AG04450 (cell line): ENCODE measurements at regions not wholly inside any gene's neighbourhood (a gene's known extent, or its start where the extent isn't known, plus 50 kb on each side); places are given as distances from the start of the nearest gene placed in this dataset.

Source experiments
- CTCF ChIA-PET: fragments of 300-600, 350-600 bp; formaldehyde crosslinking; extraction: SDS; loops from one replicate; lab custom pipeline; 2022; ENCODE audit warnings: antibody characterized with exemption, inconsistent platforms; lab: Charles Lee
- POLR2A ChIA-PET: fragments of 350-600 bp; formaldehyde crosslinking; extraction: SDS; loops from one replicate; lab custom pipeline; 2021; ENCODE audit warnings: antibody characterized with exemption, inconsistent platforms; lab: Yijun Ruan, JAX
- DNase-seq: peaks from one replicate; pipeline ENCODE4 v3.0.0-alpha.2; 2011; ENCODE audit warnings: low read depth, low spot score
- H3K27ac ChIP-seq: one replicate; pipeline ENCODE4 v1.5.1; 2012; ENCODE audit warnings: low read depth, low read length, control low read depth
- H3K27me3 ChIP-seq: one replicate; pipeline ENCODE4 v1.6.0; 2012; ENCODE audit warnings: low read length; ENCODE audit not compliant: control insufficient read depth, insufficient read depth
- H3K4me3 ChIP-seq: 2 replicates; pipeline ENCODE4 v1.5.1; 2011; ENCODE audit warnings: mild to moderate bottlenecking, low read depth, low read length, control low read depth
- H3K9me3 ChIP-seq: 2 replicates; pipeline ENCODE4 v1.5.1; 2012; ENCODE audit warnings: low read length; ENCODE audit not compliant: control insufficient read depth, insufficient read depth
- CTCF ChIP-seq: IDR thresholded peaks from 2 replicates; pipeline ENCODE4 v1.5.1; 2011; ENCODE audit warnings: low read depth, low read length, control low read depth, inconsistent platforms

DNA sequence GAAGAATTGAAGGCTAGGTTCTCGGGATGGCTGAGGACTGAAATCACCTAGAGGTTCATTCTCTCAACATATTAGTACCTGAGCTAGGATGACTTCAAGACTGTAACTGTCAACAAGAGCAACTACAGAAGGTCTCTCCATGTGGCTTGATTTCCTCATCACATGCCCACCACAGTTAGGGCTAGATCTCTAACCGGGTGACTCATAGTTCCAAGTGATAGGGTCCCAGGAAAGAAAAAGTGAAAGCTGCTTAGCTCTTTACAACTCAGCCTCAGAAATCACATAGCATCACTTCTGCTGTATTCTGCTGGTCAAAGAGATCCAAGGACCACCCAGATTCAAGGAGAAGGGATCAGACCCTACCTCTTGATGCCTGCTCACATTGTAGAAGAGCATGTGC, 165.4 kb upstream of the AGTR1 start:
- no peaks in the 10 kb centered on the region for H3K27me3 ChIP-seq
- no peak overlapping the region for H3K27ac ChIP-seq
- DNase-seq = no peak
- H3K4me3 ChIP-seq = no peak overlapping the region
- POLR2A ChIA-PET = no interaction called here
- CTCF ChIA-PET = no interaction called here
- TF ChIP-seq CTCF = no peak
- no peaks in the 10 kb centered on the region for H3K9me3 ChIP-seq

DNA sequence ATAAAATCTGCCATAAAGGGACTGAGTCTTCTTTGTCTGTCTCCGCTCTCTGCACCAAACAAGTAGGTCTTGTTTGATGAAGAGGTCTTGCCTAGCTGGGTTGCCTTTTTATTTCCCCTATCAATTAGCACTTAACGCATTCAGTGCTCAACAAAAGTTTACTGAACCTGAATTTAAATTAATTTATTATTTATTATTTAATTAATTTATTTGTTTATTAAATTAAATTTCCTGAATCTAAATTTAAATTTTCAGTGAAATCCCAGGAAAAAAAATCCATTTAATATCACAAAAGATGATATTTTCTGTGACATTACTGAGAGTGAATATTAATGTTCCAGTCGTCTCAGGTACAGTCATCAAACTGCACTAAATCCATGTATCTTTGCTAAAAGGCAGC, 164.9 kb upstream of the AGTR1 start:
- ChIA-PET POLR2A (no interaction called here), CTCF (no interaction called here)
- Histone ChIP-seq H3K4me3 (no peak overlapping the region), H3K27me3 (no peaks in the 10 kb centered on the region), H3K9me3 (no peaks in the 10 kb centered on the region), H3K27ac (no peak overlapping the region)
- DNase-seq = no peak
- TF ChIP-seq CTCF = no peak

DNA sequence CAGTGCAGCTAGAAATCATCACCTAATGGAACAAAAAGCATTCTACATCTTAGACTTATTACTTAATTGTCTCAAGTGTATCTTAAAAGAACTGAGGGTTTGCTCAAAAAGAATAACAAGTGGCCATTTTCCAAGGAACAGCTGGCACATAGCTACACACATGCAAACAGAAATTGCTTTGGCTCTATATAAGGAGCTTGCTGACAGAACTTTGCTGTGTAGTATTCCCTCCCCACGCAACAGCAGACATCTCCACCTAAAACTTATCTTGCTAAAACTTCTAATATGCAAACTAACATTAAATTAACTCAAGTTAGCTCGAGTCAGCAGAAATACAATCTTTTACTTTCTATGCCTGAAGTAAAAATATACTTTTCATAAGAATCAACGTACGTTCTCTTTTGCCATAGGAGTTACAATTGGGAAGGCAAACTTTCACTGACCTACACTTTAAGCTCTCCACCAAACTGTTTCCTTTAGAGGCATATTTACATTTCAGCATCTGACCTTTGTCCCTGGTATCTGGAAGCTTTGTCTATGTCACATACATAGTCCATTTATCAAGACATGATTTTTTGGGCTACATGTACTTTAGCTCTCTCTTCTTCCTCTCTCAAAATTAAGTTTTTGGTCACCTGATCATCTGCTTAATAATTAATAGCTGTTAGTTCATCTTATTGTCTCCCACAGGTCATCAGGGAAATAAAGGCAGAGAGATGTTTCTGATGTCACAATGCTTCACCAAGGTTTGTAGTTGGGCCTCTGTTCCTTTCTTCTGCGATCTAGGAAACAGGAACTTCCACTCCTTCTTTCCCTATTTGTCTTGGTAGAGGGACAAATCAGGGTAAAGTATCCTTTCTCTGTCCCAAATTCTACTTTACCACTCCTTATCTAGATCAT, 163.4 kb upstream of the AGTR1 start:
- no peak for TF ChIP-seq CTCF
- CTCF ChIA-PET = no interaction called here
- POLR2A ChIA-PET = no interaction called here
- H3K27ac ChIP-seq = no peak overlapping the region
- DNase-seq = no peak
- H3K27me3 ChIP-seq = no peaks in the 10 kb centered on the region
- no peak overlapping the region for H3K4me3 ChIP-seq
- H3K9me3 ChIP-seq = no peaks in the 10 kb centered on the region

- Histone ChIP-seq H3K9me3 (no peaks in the 10 kb centered on the region), H3K27me3 (no peaks in the 10 kb centered on the region), H3K4me3 (no peak overlapping the region), H3K27ac (no peak overlapping the region)
- POLR2A ChIA-PET = no interaction called here
- TF ChIP-seq CTCF = no peak
- no peak for DNase-seq
- CTCF ChIA-PET = no interaction called here
Measured at GRCh38 chr3:148535001-148535400, 162.7 kb upstream of the AGTR1 start.

GRCh38 chr3:148540266-148540665, 157.4 kb upstream of the AGTR1 start:
- ChIA-PET POLR2A (no interaction called here), CTCF (interaction anchor here (0.6 kb wide), 1 partner anchor 161 kb away, joined by 3 read pairs; no protein-coding TSS in a partner anchor)
- H3K4me3 ChIP-seq = no peak overlapping the region
- no peak for DNase-seq
- no peak for TF ChIP-seq CTCF
- no peak overlapping the region for H3K27ac ChIP-seq
- H3K9me3 ChIP-seq = no peaks in the 10 kb centered on the region
- H3K27me3 ChIP-seq = no peaks in the 10 kb centered on the region
